Forelimb muscle (tissue), 1 donor: ENCODE measurements at regions not wholly inside any gene's neighbourhood (a gene's known extent, or its start where the extent isn't known, plus 50 kb on each side); places are given as distances from the start of the nearest gene placed in this dataset.

ENCODE experiments used
- DNase-seq: peaks from one replicate; pipeline ENCODE4 v3.0.0-alpha.2; 2013; ENCODE audit warnings: low read depth

DNA sequence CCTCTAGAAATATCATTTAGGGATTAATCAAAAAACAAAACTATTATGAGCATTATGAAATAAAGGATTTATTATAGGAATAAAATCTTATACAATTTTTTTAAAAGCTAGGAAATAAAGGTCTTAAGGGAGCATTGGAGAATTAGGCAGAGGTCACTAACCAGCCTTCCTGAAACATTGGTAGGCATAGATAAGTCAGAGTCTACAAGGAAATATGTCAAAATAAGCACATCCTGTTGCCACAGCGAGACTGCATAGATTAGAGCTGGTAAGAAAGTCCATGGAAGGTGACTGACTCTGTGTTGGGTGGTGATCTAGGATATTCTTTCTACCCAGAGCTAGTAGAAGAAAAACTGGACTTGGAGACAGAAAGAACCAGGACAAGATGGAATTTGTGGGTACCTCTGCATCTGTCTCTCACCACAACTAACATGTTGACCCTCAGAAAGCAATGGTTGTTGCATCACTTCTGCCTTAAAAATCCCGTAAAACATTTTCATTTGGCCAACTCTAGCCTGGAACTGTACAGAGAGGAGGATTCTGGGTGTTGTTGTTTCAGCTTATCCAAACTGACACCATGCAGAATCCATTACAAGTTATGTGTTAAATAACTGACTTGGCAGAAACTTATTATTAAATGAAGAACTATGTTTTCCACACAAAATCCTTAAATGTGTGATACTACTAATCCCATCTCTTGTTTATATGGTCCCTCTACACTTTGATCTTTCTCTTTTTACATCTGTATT lies 77.1 kb downstream of the FBXO5 start:
- no peak for DNase-seq

DNA sequence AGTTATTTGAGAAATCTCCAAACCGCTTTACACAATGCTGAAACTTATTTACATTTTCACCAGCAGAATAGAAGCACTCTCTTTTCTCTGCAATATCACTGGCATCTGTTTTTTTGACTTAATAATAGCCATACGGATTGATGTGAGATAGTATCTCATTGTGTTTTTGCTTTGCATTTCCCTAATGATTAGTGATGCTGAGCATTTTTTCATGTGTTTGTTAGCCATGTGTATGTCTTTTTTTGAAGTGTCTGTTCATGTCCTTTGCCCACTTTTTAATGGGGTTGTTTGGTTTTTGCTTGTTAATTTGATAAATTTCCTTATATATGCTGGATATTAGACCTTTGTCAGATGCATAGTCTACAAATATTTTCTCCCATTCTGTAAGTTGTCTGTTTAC lies 73.6 kb downstream of the FBXO5 start:
- DNase-seq: no peak

GRCh38 chr6:152916035-152916434 lies 66.8 kb downstream of the FBXO5 start:
- DNase-seq: no peak

DNA sequence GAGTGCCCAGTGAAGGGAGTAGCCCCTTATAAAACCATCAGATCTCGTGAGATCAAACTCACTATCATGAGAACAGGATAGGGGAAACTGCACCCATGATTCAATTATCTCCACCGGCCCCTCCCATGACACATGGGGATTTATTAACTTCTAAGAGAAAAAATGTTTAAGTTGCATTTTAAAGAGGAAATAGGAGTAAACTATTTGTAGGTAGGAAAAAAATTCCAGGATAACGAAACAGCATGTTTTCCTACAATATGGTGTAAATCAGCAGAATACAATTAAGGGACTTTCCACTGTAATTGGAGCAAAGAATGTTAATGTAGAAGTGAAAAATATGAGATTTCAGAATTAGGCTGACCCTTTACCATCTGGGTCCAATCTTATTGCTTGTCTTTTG lies 63.9 kb downstream of the FBXO5 start:
- no peak for DNase-seq

GRCh38 chr6:152920016-152920415 lies 62.8 kb downstream of the FBXO5 start:
- no peak for DNase-seq
